ENCODE measurements at regions not wholly inside any gene's neighbourhood (a gene's known extent, or its start where the extent isn't known, plus 50 kb on each side); places are given as distances from the start of the nearest gene placed in this dataset.

DNA sequence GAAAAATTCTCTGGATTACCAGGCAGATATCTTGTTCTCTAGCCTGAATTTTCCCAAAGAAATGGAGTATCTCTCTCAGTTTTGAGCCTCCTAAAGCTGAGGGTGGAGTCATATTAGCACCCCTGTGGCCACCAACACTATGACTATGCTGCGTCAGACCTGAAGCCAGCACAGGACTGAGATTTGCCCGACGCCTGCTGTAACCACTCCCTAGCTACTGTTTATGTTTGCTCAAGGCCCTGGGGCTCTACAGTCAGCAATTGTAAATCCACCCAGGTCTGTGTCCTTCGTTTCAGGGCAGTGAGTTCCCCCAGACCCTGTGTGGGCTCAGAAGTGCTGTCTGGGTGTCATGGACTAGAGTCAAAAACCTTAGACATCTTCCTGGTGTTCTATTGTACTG, 61.4 kb downstream of the ZXDA start:
- DNase-seq (ENCODE audit: low read depth), result no peak

DNA sequence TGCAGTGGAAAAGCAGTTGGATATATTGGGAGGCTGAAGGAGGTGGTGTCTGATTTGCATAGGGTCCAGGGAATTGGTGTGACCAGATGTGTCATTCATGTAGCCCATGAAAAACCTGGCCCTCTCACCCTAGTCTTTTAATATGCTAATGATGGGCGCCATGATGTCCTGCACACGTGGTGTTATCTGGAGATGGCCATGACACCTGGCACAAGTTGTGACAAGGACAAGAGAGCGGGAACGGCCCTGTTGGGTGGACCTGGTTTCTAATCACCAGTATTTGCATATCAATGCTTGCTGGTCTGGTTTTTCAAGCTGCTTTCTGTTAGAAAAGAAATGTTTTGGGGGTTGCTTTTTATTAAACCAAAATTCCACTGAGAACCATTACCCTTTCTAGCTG, 87.4 kb downstream of the ZXDA start:
- peak; percentile 7 for DNase-seq (ENCODE audit: low read depth)

DNA sequence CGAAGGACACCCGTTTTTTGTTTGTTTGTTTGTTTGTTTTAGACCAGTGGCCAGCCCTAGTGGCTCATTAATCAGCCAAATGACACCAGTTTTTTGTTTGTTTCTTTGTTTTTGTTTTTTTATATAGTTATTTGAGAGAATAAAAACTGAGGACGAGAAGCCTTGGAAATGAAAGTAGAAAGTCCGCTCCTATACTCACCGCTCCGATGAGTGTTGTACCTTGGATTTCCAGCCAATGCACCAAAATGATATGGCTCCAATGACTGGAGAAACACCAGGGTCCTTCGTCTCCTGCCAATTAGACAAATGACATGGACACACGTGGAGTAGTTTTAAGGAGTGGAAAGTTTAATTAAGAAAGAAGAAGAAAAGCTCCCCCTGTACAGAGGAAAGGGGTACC, 87.9 kb downstream of the ZXDA start:
- peak; percentile 2 for DNase-seq (ENCODE audit: low read depth)

DNA sequence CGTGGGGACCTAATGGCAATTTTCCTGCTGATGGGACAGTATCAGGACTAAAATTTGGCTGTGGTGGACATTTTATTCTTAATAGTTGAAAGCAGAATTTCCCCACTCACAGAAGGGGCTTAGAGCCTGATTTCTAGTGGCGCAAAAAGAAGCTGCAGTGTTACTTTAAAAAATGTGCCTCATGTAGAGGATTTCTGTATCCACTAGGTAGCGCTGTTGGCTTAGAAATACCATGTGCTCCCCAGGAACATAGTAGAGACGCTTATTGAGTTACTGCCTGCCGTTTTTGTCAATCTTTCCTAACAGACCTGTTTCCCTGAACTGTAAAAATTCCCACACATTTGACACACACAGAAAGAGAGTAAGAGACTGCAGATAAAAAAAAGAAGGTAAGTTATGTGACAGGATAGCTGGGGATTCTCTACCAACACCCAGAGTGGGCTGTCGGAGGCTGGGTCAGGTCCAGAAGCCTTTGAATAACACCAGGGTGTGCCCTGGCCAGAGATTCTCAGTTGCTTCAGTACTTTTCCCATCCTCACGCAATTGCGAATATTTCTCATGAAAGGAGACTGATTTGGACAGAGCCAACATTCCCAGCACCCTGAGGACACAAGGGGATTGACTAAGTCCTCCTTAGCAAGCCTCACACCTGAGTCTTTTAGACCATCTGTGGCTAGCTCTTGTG, 88.4 kb downstream of the ZXDA start:
- peak; percentile 79 for DNase-seq (ENCODE audit: low read depth)

DNA sequence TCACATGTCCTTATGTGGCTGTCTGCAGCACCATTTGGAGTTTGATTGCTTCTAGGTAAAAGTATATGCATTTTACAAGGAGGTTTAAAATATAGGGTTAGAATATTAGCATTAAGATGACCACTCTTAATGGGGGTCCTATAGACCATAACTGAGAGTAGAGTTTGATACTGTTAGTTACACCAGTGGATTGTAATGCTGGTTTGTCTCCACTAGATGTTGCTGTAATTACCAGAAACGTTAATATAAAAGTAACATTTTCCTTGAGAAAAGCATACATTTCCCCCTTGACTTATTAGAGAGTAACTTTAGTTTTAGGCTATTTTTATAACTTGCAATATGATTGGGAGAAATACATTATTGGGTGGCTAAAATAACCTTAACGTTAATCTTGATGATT, 93.0 kb downstream of the ZXDA start:
- DNase-seq (ENCODE audit: low read depth), result peak; percentile 5

DNA sequence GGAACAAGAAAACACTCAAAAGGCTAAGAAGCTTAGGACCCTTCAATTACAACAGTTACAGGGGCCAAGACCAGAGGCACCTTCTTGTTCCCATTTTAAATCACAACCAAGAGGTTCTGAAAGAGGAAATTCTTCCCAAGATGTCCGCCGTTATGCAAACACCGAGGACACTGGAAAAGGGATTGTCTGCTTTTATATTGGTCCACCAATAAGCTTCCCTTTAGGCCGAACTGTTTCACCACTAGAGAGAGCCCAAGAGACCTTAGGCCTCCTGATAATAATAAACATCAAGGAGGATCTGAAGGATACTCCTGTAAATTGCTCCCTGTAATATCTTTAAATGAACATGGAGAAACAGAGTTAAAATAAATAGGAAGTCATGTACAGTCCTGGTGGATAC, 92.6 kb upstream of the NLRP2B start:
- DNase-seq (ENCODE audit: low read depth), result peak; percentile 23

DNA sequence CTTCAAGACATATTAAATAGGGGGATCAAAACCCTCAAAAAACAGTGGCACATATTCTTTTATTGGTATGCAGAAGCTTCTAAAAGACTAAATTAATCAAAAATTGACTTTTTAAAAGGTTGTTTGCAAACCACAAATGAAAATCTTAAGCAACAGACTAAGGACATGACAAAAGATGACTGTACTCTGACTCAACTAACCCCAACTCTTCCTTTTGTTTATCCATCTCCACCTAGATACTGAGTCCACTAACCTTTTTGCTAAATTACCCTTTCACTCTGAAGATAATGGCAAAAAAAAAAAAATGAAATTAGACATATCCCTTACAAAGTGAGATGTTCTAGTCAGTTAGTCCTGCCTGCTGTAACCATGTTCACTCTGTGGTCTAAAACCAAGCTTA, 91.6 kb upstream of the NLRP2B start:
- peak; percentile 14 for DNase-seq (ENCODE audit: low read depth)

DNA sequence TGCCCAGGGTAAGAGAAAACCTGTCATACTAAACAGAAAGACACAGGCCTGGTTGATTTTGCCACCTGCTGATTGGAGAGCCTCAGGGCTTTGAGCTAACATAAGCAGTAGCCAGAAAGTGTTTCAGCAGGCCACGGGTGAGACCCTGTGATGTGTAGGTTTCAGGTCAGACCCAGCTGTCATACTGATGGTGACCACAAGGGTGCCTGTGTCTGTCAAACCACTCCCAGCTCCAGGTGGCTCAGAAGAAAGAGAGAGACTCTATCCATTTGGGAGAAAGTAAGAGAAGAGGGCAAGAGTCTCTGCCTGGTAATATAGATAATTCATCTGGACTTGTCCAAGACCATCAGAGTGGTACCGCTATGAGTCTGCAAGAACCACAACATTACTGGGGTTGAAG, 72.8 kb upstream of the NLRP2B start:
- DNase-seq (ENCODE audit: low read depth), result no peak

DNA sequence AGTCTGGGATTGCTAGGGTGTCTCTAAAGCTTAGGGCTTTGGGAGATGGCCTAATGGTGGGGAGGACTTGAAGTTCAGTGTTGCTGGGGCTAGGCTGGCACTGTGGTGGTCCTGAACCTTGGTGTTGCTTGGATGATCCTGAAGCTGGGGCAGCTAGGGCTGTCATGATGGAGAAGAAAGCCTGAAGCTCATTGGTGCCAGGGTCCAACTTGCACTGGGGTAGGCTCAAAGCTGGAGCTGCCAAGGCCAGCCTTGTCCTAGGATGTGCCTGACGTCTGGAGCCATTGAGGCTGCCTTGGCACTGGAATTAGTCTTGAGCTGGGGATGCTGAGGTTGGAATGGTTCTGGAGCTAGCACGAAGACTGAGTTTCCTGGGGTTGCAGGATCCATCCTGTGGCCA, 61.0 kb upstream of the NLRP2B start:
- no peak for DNase-seq (ENCODE audit: low read depth)

DNA sequence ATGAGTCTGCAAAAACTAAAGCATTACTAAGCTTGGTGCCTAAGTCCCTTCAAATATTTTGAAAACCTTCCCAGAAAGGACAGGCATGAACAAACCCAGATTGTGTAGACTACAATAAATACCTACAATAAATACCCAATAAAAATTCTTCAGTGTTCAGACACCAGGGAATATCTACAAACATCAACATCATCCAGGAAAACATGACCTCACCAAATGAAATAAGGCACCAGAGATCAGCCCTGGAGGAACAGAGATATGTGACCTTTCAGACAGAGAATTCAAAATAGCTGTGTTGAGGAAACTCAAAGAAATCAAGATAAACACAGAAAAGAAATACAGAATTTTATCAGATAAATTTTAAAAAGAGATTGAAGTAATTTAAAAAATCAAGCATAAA, 57.8 kb upstream of the NLRP2B start:
- no peak for DNase-seq (ENCODE audit: low read depth)

Data from M059J (cell line).